ENCODE measurements at regions not wholly inside any gene's neighbourhood (a gene's known extent, or its start where the extent isn't known, plus 50 kb on each side); places are given as distances from the start of the nearest gene placed in this dataset.
A peak's percentile ranks its signal among the peaks of the same experiment; 100 is the strongest.

- Histone ChIP-seq H3K79me1 (ENCODE audit: low read depth in 1 of 2, low read length in 2 of 2) (no peaks in the 10 kb centered on the region), H3K56ac (ENCODE audit: extremely low read depth, insufficient read depth, low read length) (no peak overlapping the region), H4K91ac (ENCODE audit: insufficient read depth, low read depth, low read length) (no peak overlapping the region), H3K4me2 (ENCODE audit: low read depth, low read length) (no peak overlapping the region), H3K4me3 (ENCODE audit: insufficient read depth, low read depth, low read length) (no peak overlapping the region), H3K27me3 (ENCODE audit: control insufficient read depth, insufficient read depth, low read length) (no peaks in the 10 kb centered on the region), H4K8ac (ENCODE audit: low read depth in 2 of 2, low read length in 2 of 2) (no peak overlapping the region), H2BK120ac (ENCODE audit: low read depth, low read length) (no peak overlapping the region), H3K27ac (ENCODE audit: insufficient read depth, low read length) (no peak overlapping the region), H3K23ac (ENCODE audit: low read depth, low read length) (no peak overlapping the region), H4K5ac (ENCODE audit: low read depth, low read length) (no peak overlapping the region), H3K9me1 (ENCODE audit: insufficient read depth, low read length) (no peaks in the 10 kb centered on the region), H2BK5ac (ENCODE audit: low read depth, low read length, poor library complexity, severe bottlenecking) (no peak overlapping the region), H2AK9ac (replicated peaks; ENCODE audit: low read depth, low read length, poor library complexity) (no peak overlapping the region), H3K4ac (ENCODE audit: low read depth, low read length) (no peak overlapping the region), H3K18ac (ENCODE audit: low read depth, low read length) (no peak overlapping the region), H2AK5ac (ENCODE audit: low read depth, low read length) (no peak overlapping the region), H4K20me1 (ENCODE audit: insufficient read depth, low read length) (no peaks in the 10 kb centered on the region), H3K14ac (replicated peaks; ENCODE audit: low read depth, low read length) (no peak overlapping the region), H2BK15ac (ENCODE audit: low read depth, low read length) (no peak overlapping the region), H3K9me3 (ENCODE audit: control insufficient read depth, insufficient read depth, low read length) (peaks cover 3% of the 10 kb centered on the region; the same call in 1 of the 2 replicates), H2BK20ac (ENCODE audit: low read depth, low read length) (no peak overlapping the region), H3K4me1 (ENCODE audit: control insufficient read depth, insufficient read depth, low read length) (no peaks in the 10 kb centered on the region), H3K9ac (ENCODE audit: low read depth, low read length) (no peak overlapping the region), H3K36me3 (ENCODE audit: control insufficient read depth, insufficient read depth, low read length) (no peaks in the 10 kb centered on the region), H2AFZ (replicated peaks; ENCODE audit: low read length, poor library complexity) (no peak overlapping the region)
- DNase-seq (no peak), ATAC-seq (ENCODE audit: low read depth) (0 out of 2 replicates have a peak, but pooled peaks have one; percentile 24)
- no CpG with 5 or more reads among the region's 2 CpGs for WGBS, 2 experiments (ENCODE audit: extremely low coverage in 2 of 2, insufficient read length in 1 of 2)
- ChIA-PET POLR2A (ENCODE audit: unreplicated experiment) (no interaction called here), CTCF (no interaction called here)
- no TSS peak for BruUV-seq (replicated peaks)
- in situ Hi-C loops (cut with MboI; ENCODE audit: low sequenced_read_pairs): no loop called here
- dilution Hi-C loops (cut with HindIII; ENCODE audit: low sequenced_read_pairs, unreplicated experiment): no loop called here
- intact Hi-C loops (cut with micrococcal nuclease): no loop called here
- TF ChIP-seq MAZ (IDR thresholded peaks at IDR 0.05; ENCODE audit: borderline replicate concordance, low read depth, low read length): no peak
- TF ChIP-seq RAD21 (IDR thresholded peaks at IDR 0.05; ENCODE audit: low read length): no peak
- TF ChIP-seq RFX5 (IDR thresholded peaks at IDR 0.05; ENCODE audit: low read depth, low read length): no peak
- TF ChIP-seq, protein P1, sequence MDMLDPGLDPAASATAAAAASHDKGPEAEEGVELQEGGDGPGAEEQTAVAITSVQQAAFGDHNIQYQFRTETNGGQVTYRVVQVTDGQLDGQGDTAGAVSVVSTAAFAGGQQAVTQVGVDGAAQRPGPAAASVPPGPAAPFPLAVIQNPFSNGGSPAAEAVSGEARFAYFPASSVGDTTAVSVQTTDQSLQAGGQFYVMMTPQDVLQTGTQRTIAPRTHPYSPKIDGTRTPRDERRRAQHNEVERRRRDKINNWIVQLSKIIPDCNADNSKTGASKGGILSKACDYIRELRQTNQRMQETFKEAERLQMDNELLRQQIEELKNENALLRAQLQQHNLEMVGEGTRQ (IDR thresholded peaks at IDR 0.05; ENCODE audit: low read depth, low read length): no peak
- no peak for TF ChIP-seq RCOR1 (IDR thresholded peaks at IDR 0.05; ENCODE audit: insufficient replicate concordance, low read length)
- no peak for TF ChIP-seq POLR2A (IDR thresholded peaks at IDR 0.05; ENCODE audit: low read depth, low read length)
Observed at GRCh38 chr10:107443813-107444212, 279.3 kb upstream of the SORCS1 start.

Measured in IMR-90 (cell line).